K562 (cell line): ENCODE measurements at regions not wholly inside any gene's neighbourhood (a gene's known extent, or its start where the extent isn't known, plus 50 kb on each side); places are given as distances from the start of the nearest gene placed in this dataset.

ENCODE experiments used
- ATAC-seq: fragments of 200-7000 bp; cut with Tn5 transposase; 3 replicates; pipeline ENCODE4 v1.9.1; 2020; ENCODE audit warnings: moderate library complexity
- BruUV-seq: library from RNA; stranded (reverse); fragments of 400-500 nt; replicated peaks from 2 replicates; lab custom pipeline; 2021; lab: Mats Ljungman, UMichigan
- CTCF ChIA-PET: fragments of 300-600 bp; formaldehyde crosslinking; extraction: SDS; loops from one replicate; lab custom pipeline; 2021; ENCODE audit warnings: low intra/inter-chr PET ratio; lab: Yijun Ruan, JAX
- POLR2A ChIA-PET: fragments of 300-600, 350-650 bp; sonication (Branson Sonifier 250); formaldehyde crosslinking; extraction: SDS; loops from one replicate; lab custom pipeline; 2021; ENCODE audit warnings: antibody characterized with exemption, inconsistent platforms; lab: Yijun Ruan, JAX
- DNase-seq, 4 experiments: peaks; one replicate each; pipeline versions ENCODE4 v3.0.0 to v3.0.0-alpha.2; 2011 to 2018; ENCODE audit warnings: low spot score in 3 of 4, mixed read lengths in 3 of 4; ENCODE audit errors: extremely low read depth in 1 of 4
- FAIRE-seq: peaks from 2 replicates; lab custom pipeline; 2011; peaks lifted over from hg19 to GRCh38; lab: Jason Lieb, UNC
- H2AFZ ChIP-seq: 2 replicates; pipeline ENCODE4 v1.6.0; 2011; ENCODE audit warnings: low read depth, low read length, control low read depth, inconsistent platforms
- H3K27ac ChIP-seq: fragments of 200-600 bp; 3 replicates; pipeline ENCODE4 v1.8.0; 2011; ENCODE audit warnings: low read depth, mild to moderate bottlenecking, control low read depth, inconsistent platforms, low read length, moderate library complexity, mixed read lengths; ENCODE audit errors: extremely low read depth
- H3K27me3 ChIP-seq, 2 experiments: fragments of 300-600 bp in 1 of 2; 2 replicates in 1 of 2; 3 replicates in 1 of 2; pipeline versions ENCODE4 v1.6.0 to v1.8.0; 2011; ENCODE audit warnings: inconsistent platforms in 2 of 2, low read length in 2 of 2, mild to moderate bottlenecking in 1 of 2, mixed read lengths in 1 of 2, moderate library complexity in 1 of 2; ENCODE audit not compliant: control insufficient read depth in 2 of 2, insufficient read depth in 2 of 2
- H3K36me3 ChIP-seq: fragments of 300-600 bp; 3 replicates; pipeline ENCODE4 v1.8.0; 2011; ENCODE audit warnings: mild to moderate bottlenecking, low read length, inconsistent platforms; ENCODE audit not compliant: control insufficient read depth, insufficient read depth
- H3K4me1 ChIP-seq, 2 experiments: fragments of 200-600 bp in 1 of 2; replicated peaks in 1 of 2; 2 replicates in 1 of 2; 3 replicates in 1 of 2; pipeline versions ENCODE4 v1.5.1 to v1.8.0; 2011; ENCODE audit warnings: inconsistent platforms in 2 of 2, low read length in 2 of 2, mild to moderate bottlenecking in 1 of 2, mixed read lengths in 1 of 2, moderate library complexity in 1 of 2; ENCODE audit not compliant: control insufficient read depth in 2 of 2, insufficient read depth in 2 of 2
- H3K4me2 ChIP-seq: 2 replicates; pipeline ENCODE4 v1.6.1; 2011; ENCODE audit warnings: low read length, control low read depth, inconsistent platforms, mixed read lengths; ENCODE audit not compliant: insufficient read depth
- H3K4me3 ChIP-seq: fragments of 200-600 bp; sonication (generic), shearing (Covaris generic); 2 replicates; pipeline ENCODE4 v1.5.1; 2016; ENCODE audit warnings: control low read depth, inconsistent platforms
- H3K79me2 ChIP-seq: fragments of 200-600 bp; 3 replicates; pipeline ENCODE4 v1.8.0; 2011; ENCODE audit warnings: low read length, inconsistent platforms; ENCODE audit not compliant: control insufficient read depth, insufficient read depth
- H3K9ac ChIP-seq, 2 experiments: 2 replicates each; pipeline versions ENCODE4 v1.6.0 to v1.6.1; 2011; ENCODE audit warnings: low read depth in 2 of 2, low read length in 2 of 2, control low read depth in 1 of 2, inconsistent platforms in 1 of 2, mild to moderate bottlenecking in 1 of 2, mixed read lengths in 1 of 2; ENCODE audit not compliant: insufficient read depth in 1 of 2
- H3K9me1 ChIP-seq: one replicate; pipeline ENCODE4 v1.6.0; 2011; ENCODE audit warnings: inconsistent platforms, mild to moderate bottlenecking, low read length, moderate library complexity; ENCODE audit not compliant: control insufficient read depth, insufficient read depth
- H3K9me3 ChIP-seq: replicated peaks from 2 replicates; pipeline ENCODE4 v1.5.1; 2011; ENCODE audit warnings: low read depth, low read length, inconsistent platforms; ENCODE audit not compliant: control insufficient read depth, insufficient read depth
- H4K20me1 ChIP-seq: replicated peaks from 2 replicates; pipeline ENCODE4 v1.6.1; 2011; ENCODE audit warnings: low read length, inconsistent platforms, mixed read lengths; ENCODE audit not compliant: control insufficient read depth, insufficient read depth
- NCOA2 ChIP-seq, 2 experiments: fragments of 450-650 bp; IDR thresholded peaks; 2 replicates each; pipeline ENCODE4 v1.6.1; 2018; ENCODE audit warnings: mild to moderate bottlenecking in 2 of 2, moderate library complexity in 1 of 2; ENCODE audit not compliant: partially characterized antibody in 2 of 2
- NCOA6 ChIP-seq: fragments of 450-650 bp; IDR thresholded peaks from 2 replicates; pipeline ENCODE4 v1.6.1; 2017; ENCODE audit warnings: mild to moderate bottlenecking
- NFIX ChIP-seq: fragments of 250-450 bp; sonication (Bioruptor Pico); IDR thresholded peaks from 2 replicates; pipeline ENCODE4 v1.4.0; 2020; ENCODE audit warnings: low read depth, mild to moderate bottlenecking, moderate library complexity
- POLR2AphosphoS2 ChIP-seq: IDR thresholded peaks from 2 replicates; pipeline ENCODE4 v1.6.1; 2012; ENCODE audit warnings: low read length, improper control_type of control experiment
- WGBS: fragments of 100-300 bp; shearing (Covaris generic); methylation state at CpG from one replicate; pipeline ENCODE4 v1.1.6; 2016; ENCODE audit warnings: low coverage, mixed read lengths; ENCODE audit not compliant: insufficient coverage; ENCODE audit errors: missing lambda C conversion rate; 5-methylcytosine and 5-hydroxymethylcytosine counted together
- in situ Hi-C: fragments of 300-500 bp; cut with MboI; formaldehyde crosslinking; loops from 4 replicates; pipeline ENCODE4 v1.15.0; 2018; ENCODE audit warnings: inconsistent platforms, mixed read lengths
- intact Hi-C: fragments of 100-400 bp; cut with micrococcal nuclease; formaldehyde crosslinking; loops from 2 replicates; pipeline ENCODE4 v1.14.2; 2022
- TF ChIP-seq, protein P1 (sequence below): fragments of 450-650 bp; formaldehyde crosslinking; IDR thresholded peaks from 2 replicates; pipeline ENCODE4 v1.4.0; 2020; ENCODE audit warnings: mild to moderate bottlenecking
- TF ChIP-seq, protein P2 (sequence below): fragments of 450-650 bp; IDR thresholded peaks from 2 replicates; pipeline ENCODE4 v1.6.1; 2018; ENCODE audit not compliant: partially characterized antibody

DNA sequence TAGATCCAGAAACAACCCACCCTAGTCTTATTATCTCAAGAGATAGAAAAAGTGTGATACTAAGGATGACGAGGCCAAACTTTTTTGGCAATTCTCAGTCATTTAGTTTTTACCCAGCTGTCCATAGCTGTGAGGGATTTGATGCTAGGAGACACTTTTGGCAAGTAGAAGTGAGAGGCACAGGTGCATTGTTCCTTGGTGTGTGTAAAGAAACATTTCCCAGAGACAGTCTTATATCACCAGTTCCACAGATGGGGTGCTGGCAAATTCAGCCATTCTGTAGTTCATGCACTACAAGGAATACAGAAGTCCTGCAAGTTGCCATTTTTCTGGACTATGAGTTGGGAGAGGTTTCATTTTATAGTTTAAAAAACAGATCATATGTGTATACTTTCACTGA lies 403.3 kb upstream of the GHITM start:
- FAIRE-seq, result no peak
- no peaks in the 10 kb centered on the region for H3K79me2 ChIP-seq
- TF ChIP-seq NCOA6 (no peak), NFIX (CRISPR knock-in tag) (no peak), POLR2AphosphoS2 (no peak), NCOA2 (IDR thresholded peaks at IDR 0.05; ENCODE audit: partially characterized antibody in 2 of 2) (no peak)
- TF ChIP-seq, protein P1, sequence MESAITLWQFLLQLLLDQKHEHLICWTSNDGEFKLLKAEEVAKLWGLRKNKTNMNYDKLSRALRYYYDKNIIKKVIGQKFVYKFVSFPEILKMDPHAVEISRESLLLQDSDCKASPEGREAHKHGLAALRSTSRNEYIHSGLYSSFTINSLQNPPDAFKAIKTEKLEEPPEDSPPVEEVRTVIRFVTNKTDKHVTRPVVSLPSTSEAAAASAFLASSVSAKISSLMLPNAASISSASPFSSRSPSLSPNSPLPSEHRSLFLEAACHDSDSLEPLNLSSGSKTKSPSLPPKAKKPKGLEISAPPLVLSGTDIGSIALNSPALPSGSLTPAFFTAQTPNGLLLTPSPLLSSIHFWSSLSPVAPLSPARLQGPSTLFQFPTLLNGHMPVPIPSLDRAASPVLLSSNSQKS (CRISPR knock-in tag), result no peak
- TF ChIP-seq, protein P2, sequence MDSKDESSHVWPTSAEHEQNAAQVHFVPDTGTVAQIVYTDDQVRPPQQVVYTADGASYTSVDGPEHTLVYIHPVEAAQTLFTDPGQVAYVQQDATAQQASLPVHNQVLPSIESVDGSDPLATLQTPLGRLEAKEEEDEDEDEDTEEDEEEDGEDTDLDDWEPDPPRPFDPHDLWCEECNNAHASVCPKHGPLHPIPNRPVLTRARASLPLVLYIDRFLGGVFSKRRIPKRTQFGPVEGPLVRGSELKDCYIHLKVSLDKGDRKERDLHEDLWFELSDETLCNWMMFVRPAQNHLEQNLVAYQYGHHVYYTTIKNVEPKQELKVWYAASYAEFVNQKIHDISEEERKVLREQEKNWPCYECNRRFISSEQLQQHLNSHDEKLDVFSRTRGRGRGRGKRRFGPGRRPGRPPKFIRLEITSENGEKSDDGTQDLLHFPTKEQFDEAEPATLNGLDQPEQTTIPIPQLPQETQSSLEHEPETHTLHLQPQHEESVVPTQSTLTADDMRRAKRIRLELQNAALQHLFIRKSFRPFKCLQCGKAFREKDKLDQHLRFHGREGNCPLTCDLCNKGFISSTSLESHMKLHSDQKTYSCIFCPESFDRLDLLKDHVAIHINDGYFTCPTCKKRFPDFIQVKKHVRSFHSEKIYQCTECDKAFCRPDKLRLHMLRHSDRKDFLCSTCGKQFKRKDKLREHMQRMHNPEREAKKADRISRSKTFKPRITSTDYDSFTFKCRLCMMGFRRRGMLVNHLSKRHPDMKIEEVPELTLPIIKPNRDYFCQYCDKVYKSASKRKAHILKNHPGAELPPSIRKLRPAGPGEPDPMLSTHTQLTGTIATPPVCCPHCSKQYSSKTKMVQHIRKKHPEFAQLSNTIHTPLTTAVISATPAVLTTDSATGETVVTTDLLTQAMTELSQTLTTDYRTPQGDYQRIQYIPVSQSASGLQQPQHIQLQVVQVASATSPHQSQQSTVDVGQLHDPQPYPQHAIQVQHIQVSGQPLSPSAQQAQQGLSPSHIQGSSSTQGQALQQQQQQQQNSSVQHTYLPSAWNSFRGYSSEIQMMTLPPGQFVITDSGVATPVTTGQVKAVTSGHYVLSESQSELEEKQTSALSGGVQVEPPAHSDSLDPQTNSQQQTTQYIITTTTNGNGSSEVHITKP, result no peak
- TF ChIP-seq, all 486 proteins: peak for 0
- no peaks in the 10 kb centered on the region for H3K4me1 ChIP-seq
- no peaks in the 10 kb centered on the region for H3K36me3 ChIP-seq
- intact Hi-C loops (no loop called here), in situ Hi-C loops (no loop called here)
- ATAC-seq, result no peak
- no peaks in the 10 kb centered on the region for H4K20me1 ChIP-seq
- no peak for DNase-seq
- no peak overlapping the region for H3K4me2 ChIP-seq
- ChIA-PET CTCF (no interaction called here), POLR2A (no interaction called here)
- no peak overlapping the region for H3K9ac ChIP-seq
- no peaks in the 10 kb centered on the region; the same call in 1 of the 2 replicates for H3K9me3 ChIP-seq
- no peak overlapping the region for H3K27ac ChIP-seq
- WGBS, result 0% methylated on average over 1 of the region's 1 CpG
- no peak overlapping the region for H2AFZ ChIP-seq
- no peaks in the 10 kb centered on the region for H3K27me3 ChIP-seq
- H3K9me1 ChIP-seq, result no peaks in the 10 kb centered on the region
- no peak overlapping the region for H3K4me3 ChIP-seq
- BruUV-seq, result no TSS peak
